Fibroblast of pulmonary artery (primary cell): ENCODE measurements at regions not wholly inside any gene's neighbourhood (a gene's known extent, or its start where the extent isn't known, plus 50 kb on each side); places are given as distances from the start of the nearest gene placed in this dataset.

ENCODE experiments used
- DNase-seq: peaks from one replicate; pipeline ENCODE4 v3.0.0-alpha.2; 2010; ENCODE audit warnings: low read depth
- H3K4me3 ChIP-seq: replicated peaks from 2 replicates; pipeline ENCODE4 v1.5.1; 2011; ENCODE audit warnings: low read depth, mild to moderate bottlenecking, control low read depth, low read length, moderate library complexity
- TF ChIP-seq, protein P1 (sequence below): IDR thresholded peaks from 2 replicates; pipeline ENCODE4 v1.5.1; 2011; ENCODE audit warnings: mild to moderate bottlenecking, control low read depth, low read length, inconsistent platforms; ENCODE audit errors: missing control alignments

DNA sequence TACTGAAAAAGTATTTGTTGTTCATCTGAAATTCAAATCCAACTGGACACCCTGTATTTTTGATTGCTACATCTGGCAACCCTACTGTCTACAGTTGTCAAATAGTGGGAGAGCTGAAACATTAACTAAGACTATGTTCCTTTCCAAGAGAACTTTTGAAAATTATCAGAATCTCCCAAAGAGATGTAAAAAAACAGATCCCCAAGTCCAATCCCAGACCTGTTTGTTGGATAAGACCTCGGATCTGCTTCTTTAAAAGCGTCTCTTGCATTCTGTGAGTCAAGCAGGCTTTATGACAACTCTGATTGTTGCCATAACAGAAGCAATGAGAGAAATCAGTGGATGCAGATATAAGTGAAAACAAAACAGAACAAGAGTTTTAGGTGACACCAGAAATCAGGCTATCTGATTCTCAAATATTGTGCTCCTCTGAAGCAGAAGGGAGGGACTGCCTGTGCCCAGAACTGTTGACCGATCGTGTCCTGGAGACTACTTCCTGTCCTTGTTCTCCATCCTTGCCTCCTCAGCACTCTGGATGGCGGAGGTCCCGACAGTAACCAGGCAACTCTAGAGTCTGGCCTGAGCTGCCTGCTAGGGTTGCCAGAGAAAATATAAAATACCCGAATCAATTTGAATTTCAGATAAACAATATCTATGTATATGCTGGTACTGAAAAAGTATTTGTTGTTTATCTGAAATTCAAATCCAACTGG lies 853.8 kb downstream of the MAFB start:
- peak; percentile 22 for DNase-seq
- TF ChIP-seq, protein P1, sequence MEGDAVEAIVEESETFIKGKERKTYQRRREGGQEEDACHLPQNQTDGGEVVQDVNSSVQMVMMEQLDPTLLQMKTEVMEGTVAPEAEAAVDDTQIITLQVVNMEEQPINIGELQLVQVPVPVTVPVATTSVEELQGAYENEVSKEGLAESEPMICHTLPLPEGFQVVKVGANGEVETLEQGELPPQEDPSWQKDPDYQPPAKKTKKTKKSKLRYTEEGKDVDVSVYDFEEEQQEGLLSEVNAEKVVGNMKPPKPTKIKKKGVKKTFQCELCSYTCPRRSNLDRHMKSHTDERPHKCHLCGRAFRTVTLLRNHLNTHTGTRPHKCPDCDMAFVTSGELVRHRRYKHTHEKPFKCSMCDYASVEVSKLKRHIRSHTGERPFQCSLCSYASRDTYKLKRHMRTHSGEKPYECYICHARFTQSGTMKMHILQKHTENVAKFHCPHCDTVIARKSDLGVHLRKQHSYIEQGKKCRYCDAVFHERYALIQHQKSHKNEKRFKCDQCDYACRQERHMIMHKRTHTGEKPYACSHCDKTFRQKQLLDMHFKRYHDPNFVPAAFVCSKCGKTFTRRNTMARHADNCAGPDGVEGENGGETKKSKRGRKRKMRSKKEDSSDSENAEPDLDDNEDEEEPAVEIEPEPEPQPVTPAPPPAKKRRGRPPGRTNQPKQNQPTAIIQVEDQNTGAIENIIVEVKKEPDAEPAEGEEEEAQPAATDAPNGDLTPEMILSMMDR = no peak
- H3K4me3 ChIP-seq = no peak overlapping the region

DNA sequence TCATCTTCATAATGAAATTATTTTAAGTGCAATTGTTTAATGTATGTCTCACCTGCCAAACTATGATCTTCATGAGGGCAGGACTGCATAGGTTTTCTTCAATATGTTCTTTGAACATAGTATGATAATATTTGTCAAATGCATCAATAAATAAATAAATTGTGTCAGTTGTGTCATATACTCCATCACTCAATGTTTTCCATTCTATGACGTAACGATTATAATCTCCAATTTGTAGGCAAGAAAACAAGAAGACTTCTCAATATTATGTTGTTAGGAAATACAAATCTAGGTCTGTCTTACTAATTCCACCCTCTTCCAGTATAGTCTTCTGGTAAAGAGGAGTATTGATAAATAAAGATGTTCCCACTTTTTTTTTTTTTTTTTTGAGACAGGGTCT lies 858.1 kb downstream of the MAFB start:
- TF ChIP-seq, protein P1 = no peak
- no peak for DNase-seq
- no peak overlapping the region for H3K4me3 ChIP-seq

DNA sequence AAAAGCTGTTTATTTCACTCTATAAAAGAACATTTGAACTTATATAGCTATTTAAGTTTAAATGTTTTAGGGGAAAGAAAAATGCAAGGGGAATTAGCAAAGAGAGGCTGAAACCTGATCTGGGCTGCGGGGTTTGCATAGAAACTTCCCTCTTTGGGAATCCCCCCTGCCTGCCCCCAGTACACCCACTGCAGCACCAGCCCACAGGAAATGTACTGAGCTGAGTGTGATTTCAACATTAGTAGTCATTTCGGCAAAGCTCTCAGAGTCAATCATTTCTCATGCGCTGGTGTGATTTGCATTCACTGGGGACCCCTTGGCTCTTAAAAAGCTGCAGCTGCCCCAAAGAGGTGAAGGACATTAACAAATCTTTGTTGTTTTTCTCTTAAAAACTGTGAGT lies 859.4 kb downstream of the MAFB start:
- TF ChIP-seq, protein P1 = no peak
- DNase-seq = no peak
- H3K4me3 ChIP-seq = no peak overlapping the region

DNA sequence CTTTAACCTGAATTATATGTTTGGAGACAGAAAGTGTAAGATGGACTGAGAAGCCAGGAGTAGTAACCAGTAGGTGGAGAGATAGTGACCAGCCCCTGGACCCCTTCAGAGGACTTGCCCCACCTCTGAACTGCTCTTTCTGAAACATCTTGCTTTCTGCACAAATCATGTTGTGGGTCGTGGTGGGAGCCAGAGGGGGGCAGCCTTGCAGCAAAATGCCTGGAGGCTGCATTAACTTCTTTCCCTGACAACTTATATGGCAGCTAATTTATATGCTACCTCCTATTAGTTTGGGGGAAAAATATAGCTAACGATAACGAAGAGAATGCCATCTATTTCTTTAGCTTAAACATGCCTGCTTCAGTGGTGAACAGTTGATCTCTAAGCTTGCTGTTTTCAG lies 859.8 kb downstream of the MAFB start:
- TF ChIP-seq, protein P1 = peak; percentile 46
- DNase-seq = peak; percentile 35
- H3K4me3 ChIP-seq = no peak overlapping the region

DNA sequence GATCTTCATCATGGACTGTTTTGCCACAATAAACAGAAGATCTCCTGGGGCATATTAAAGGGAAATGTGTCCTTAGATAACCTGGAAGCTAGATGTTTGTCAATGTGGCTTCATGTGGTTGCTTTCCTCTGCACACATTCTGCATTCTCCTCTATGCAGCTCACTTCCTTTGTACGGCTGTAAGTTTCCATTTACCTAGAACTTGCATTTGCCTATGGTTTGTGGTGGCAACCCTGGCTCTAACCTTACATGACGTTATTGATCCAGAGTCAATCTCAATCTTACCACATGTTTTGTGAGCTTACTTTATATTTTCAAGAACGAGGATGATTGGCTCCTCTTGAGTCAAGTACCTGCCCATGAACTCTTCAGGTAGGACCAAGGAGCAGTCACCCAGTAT lies 863.1 kb downstream of the MAFB start:
- TF ChIP-seq, protein P1 = no peak
- peak; percentile 20 for DNase-seq
- H3K4me3 ChIP-seq = no peak overlapping the region

- TF ChIP-seq, protein P1 = no peak
Measured at GRCh38 chr20:39825524-39825923, 863.4 kb downstream of the DHX35 start.

GRCh38 chr20:39823224-39823623 lies 861.1 kb downstream of the DHX35 start:
- no peak overlapping the region for H3K4me3 ChIP-seq
- DNase-seq = peak; percentile 44
- TF ChIP-seq, protein P1 = no peak

More at GRCh38 chr20:39825524-39825923, 863.4 kb downstream of the DHX35 start:
- DNase-seq = no peak
- H3K4me3 ChIP-seq = no peak overlapping the region
